ENCODE measurements at regions not wholly inside any gene's neighbourhood (a gene's known extent, or its start where the extent isn't known, plus 50 kb on each side); places are given as distances from the start of the nearest gene placed in this dataset.
"Not testable (repeated sequence)": the region's sequence is repeated elsewhere in the genome, so short reads cannot be mapped to it uniquely, and the experiment has no call there.

DNA sequence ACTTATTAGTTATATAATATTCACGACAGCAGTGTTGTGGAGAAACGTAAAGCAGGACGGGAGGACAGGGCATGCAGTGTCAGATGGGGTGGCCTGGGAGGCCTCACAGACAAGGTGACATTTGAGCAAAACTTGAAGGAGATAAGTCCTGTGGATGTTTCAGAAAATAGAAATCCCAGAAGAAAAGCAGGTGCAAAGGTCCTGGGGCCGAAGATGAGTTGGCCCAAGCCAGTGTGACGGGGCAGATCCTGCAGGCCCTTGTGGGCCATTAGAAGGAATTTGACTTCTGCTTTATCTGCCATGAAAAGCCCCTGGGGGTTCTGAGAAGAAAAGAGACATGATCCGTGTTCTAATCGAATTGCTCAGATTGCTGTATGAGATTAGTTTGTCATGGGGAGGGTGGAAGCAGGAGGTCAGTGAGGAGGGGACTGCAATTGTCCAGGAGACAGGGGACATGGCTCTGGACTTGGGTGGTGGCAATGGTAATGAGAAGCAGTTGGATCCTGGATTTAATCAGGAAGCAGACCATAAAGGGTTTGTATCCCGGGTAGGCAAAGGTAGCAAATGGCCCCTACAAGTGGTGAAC is 437.4 kb upstream of the SULF2 start:
- TF ChIP-seq, protein P1, sequence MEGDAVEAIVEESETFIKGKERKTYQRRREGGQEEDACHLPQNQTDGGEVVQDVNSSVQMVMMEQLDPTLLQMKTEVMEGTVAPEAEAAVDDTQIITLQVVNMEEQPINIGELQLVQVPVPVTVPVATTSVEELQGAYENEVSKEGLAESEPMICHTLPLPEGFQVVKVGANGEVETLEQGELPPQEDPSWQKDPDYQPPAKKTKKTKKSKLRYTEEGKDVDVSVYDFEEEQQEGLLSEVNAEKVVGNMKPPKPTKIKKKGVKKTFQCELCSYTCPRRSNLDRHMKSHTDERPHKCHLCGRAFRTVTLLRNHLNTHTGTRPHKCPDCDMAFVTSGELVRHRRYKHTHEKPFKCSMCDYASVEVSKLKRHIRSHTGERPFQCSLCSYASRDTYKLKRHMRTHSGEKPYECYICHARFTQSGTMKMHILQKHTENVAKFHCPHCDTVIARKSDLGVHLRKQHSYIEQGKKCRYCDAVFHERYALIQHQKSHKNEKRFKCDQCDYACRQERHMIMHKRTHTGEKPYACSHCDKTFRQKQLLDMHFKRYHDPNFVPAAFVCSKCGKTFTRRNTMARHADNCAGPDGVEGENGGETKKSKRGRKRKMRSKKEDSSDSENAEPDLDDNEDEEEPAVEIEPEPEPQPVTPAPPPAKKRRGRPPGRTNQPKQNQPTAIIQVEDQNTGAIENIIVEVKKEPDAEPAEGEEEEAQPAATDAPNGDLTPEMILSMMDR (IDR thresholded peaks at IDR 0.05; ENCODE audit: low read depth, low read length, missing control alignments) = no peak
- no peak overlapping the region for H3K4me3 ChIP-seq (ENCODE audit: low read depth, low read length)
- no peak for DNase-seq (ENCODE audit: low read depth)

DNA sequence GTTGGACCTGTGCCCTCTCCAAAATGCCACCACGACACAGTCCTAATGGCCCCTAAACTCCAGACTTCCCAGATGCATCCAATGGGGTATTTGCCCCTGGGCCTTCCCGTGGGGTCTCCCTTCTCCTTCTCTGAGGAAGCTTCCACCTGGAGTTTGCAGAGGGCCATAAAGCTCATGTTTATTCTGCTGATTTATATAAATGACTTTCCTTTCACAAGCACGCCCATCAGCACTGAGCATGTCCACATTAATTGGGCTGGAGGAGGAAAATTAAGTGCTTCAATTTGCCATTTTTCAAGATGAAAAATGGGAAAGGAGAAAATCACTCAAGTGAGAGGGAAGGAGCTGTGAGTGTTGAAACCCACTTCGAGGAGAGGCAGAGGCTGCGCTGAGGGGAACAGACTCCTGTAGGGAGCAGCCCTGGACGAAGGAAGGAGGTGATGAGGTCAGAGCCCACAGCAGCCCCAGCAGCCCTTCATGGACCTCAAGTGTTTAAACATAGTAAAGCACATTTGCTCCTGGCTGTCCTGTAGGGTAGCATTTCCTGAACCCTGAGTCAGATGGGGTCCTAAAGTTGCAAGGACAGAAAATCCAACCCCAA is 434.9 kb upstream of the SULF2 start:
- no peak overlapping the region for H3K4me3 ChIP-seq (ENCODE audit: low read depth, low read length)
- TF ChIP-seq, protein P1 (IDR thresholded peaks at IDR 0.05; ENCODE audit: low read depth, low read length, missing control alignments) = no peak
- DNase-seq (ENCODE audit: low read depth) = no peak

DNA sequence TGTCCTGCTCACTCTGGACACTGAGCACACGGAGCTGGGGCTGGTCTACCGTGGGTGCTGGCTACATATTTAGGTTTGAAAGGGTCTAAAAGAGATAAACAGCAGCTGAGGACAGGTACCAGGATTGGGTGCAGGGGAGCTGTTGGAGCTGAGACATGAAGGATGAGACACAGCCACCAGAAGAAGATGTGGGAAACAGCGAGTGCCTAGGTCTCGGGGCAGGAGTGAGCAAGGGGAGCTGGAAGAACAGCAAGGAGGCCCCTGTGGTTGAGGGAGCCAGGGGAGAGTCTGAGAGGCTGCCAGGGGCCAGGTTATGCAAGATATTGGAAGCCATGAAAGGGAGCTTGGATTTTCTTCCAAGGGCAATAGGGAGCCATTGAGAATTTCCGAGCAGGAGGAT is 434.0 kb upstream of the SULF2 start:
- TF ChIP-seq, protein P1 (IDR thresholded peaks at IDR 0.05; ENCODE audit: low read depth, low read length, missing control alignments) = no peak
- DNase-seq (ENCODE audit: low read depth) = no peak
- H3K4me3 ChIP-seq (ENCODE audit: low read depth, low read length) = no peak overlapping the region

DNA sequence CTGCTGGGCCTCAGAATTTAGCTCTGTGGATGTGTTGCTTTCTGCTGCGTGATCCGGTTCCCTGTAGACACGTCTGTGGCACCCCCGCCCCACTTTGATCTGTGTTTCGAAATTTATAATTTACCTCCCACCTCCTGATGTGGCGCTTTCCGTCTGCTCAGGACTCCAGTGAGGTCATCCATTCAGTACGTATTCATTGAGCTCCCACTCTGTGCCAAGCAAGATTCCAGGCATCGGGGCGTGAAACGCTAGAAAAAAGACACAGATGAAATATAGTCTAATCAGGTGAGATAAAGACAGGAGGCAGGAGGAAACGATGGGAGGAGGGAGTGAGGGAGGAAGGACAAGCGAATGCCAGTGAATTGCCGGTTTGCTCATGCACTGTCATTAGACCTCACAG is 431.9 kb upstream of the SULF2 start:
- DNase-seq (ENCODE audit: low read depth) = no peak
- TF ChIP-seq, protein P1 (IDR thresholded peaks at IDR 0.05; ENCODE audit: low read depth, low read length, missing control alignments) = no peak
- no peak overlapping the region for H3K4me3 ChIP-seq (ENCODE audit: low read depth, low read length)

DNA sequence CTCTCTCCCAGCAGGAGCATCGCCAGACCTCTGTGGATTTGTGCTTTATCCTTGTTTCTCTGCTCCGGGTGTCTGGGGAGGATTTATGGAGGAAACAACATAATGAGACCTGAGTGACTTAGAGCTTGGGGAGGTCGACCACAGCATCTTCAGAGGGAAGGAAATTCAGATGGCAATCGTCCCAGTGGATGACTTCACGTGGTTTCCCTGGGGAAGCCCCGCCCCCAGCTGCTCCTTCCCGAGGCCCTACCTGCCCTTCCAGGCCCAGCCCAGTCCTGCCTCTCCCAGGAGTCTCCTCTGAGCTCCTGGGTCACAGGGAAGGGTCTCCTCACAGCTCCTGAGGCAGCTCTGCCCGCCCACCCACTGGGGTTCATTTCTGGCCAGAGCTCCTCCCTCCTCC is 430.3 kb upstream of the SULF2 start:
- TF ChIP-seq, protein P1 (IDR thresholded peaks at IDR 0.05; ENCODE audit: low read depth, low read length, missing control alignments) = no peak
- no peak overlapping the region for H3K4me3 ChIP-seq (ENCODE audit: low read depth, low read length)
- DNase-seq (ENCODE audit: low read depth) = no peak

DNA sequence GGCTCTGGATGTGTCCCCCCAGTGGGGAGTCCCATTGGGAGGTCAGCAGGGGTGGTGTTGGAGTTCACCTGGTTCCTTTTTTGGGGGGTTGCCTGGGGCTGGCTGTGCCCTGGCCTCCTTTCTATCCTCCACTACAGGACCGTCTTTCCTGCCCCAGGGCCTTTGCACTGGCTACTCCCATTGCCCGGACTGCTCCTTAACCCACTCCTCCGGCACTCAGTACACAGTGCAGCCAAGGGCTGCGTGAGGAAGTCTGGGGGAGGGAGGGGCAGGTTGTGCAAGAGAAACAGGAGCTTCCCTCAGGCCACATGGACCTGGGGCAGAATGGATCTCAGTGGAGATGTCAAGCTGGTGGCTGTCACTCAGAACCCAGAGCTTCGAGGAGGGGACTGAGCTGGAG is 429.3 kb upstream of the SULF2 start:
- DNase-seq (ENCODE audit: low read depth) = no peak
- no peak overlapping the region for H3K4me3 ChIP-seq (ENCODE audit: low read depth, low read length)
- TF ChIP-seq, protein P1 (IDR thresholded peaks at IDR 0.05; ENCODE audit: low read depth, low read length, missing control alignments) = no peak

DNA sequence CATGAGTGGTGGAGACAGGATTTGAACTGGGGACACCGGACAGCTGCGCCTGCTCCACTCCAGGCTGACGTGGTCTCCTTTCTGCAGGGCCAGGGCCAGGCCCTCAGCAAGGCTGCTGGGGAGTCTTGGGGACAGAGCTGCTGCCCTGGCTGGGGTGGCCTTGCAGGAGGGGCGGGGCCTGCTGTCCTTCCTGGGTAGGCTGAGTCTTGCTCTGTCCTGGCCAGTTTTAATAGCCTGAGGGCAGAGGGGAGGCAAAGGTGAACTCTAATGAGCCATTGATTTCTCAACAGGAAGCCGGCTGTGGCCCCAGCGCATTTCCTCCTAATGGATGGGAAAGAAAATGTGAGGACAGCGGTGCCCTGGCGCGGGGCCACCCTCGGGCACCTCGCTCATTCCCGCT is 428.4 kb upstream of the SULF2 start:
- not testable (repeated sequence) for H3K4me3 ChIP-seq (ENCODE audit: low read depth, low read length); DNase-seq (ENCODE audit: low read depth)

Measured in GM12864 (cell line).